ENCODE measurements at regions not wholly inside any gene's neighbourhood (a gene's known extent, or its start where the extent isn't known, plus 50 kb on each side); places are given as distances from the start of the nearest gene placed in this dataset.

GRCh38 chr10:29026802-29027580 is 261.9 kb upstream of the LYZL1 start:
- no peak for DNase-seq (ENCODE audit: low read depth)

- no peak for DNase-seq (ENCODE audit: low read depth)
Observed at GRCh38 chr10:29028486-29028885, 260.4 kb upstream of the LYZL1 start.

- no peak for DNase-seq (ENCODE audit: low read depth)
Observed at GRCh38 chr10:29030900-29031299, 258.0 kb upstream of the LYZL1 start.

- no peak for DNase-seq (ENCODE audit: low read depth)
Observed at GRCh38 chr10:29032169-29032568, 256.7 kb upstream of the LYZL1 start.

- DNase-seq (ENCODE audit: low read depth), result no peak
Observed at GRCh38 chr10:29033311-29033940, 255.4 kb upstream of the LYZL1 start.

GRCh38 chr10:29034592-29034991 is 254.3 kb upstream of the LYZL1 start:
- DNase-seq (ENCODE audit: low read depth), result no peak

GRCh38 chr10:29035721-29036120 is 253.1 kb upstream of the LYZL1 start:
- DNase-seq (ENCODE audit: low read depth), result no peak

GRCh38 chr10:29037348-29038113 is 251.3 kb upstream of the LYZL1 start:
- no peak for DNase-seq (ENCODE audit: low read depth)

GRCh38 chr10:29039091-29039490 is 249.8 kb upstream of the LYZL1 start:
- DNase-seq (ENCODE audit: low read depth), result no peak

GRCh38 chr10:29039677-29040189 is 249.1 kb upstream of the LYZL1 start:
- peak; percentile 64 for DNase-seq (ENCODE audit: low read depth)

- no peak for DNase-seq (ENCODE audit: low read depth)
Observed at GRCh38 chr10:29041616-29042015, 247.3 kb upstream of the LYZL1 start.

- no peak for DNase-seq (ENCODE audit: low read depth)
Observed at GRCh38 chr10:29048506-29048905, 240.4 kb upstream of the LYZL1 start.

GRCh38 chr10:29050081-29050480 is 238.8 kb upstream of the LYZL1 start:
- no peak for DNase-seq (ENCODE audit: low read depth)

GRCh38 chr10:29055101-29055500 is 233.8 kb upstream of the LYZL1 start:
- DNase-seq (ENCODE audit: low read depth), result no peak

GRCh38 chr10:29056729-29057128 is 232.1 kb upstream of the LYZL1 start:
- no peak for DNase-seq (ENCODE audit: low read depth)

GRCh38 chr10:29057822-29058331 is 231.0 kb upstream of the LYZL1 start:
- no peak for DNase-seq (ENCODE audit: low read depth)

- DNase-seq (ENCODE audit: low read depth), result no peak
Observed at GRCh38 chr10:29063806-29064644, 224.8 kb upstream of the LYZL1 start.

- no peak for DNase-seq (ENCODE audit: low read depth)
Observed at GRCh38 chr10:29064680-29065079, 224.2 kb upstream of the LYZL1 start.

- DNase-seq (ENCODE audit: low read depth), result no peak
Observed at GRCh38 chr10:29067161-29067560, 221.7 kb upstream of the LYZL1 start.

- no peak for DNase-seq (ENCODE audit: low read depth)
Observed at GRCh38 chr10:29067628-29068027, 221.2 kb upstream of the LYZL1 start.

GRCh38 chr10:29068302-29068701 is 220.6 kb upstream of the LYZL1 start:
- no peak for DNase-seq (ENCODE audit: low read depth)

GRCh38 chr10:29068966-29069365 is 219.9 kb upstream of the LYZL1 start:
- no peak for DNase-seq (ENCODE audit: low read depth)

Measured in HS-5 (cell line).